ENCODE measurements at regions not wholly inside any gene's neighbourhood (a gene's known extent, or its start where the extent isn't known, plus 50 kb on each side); places are given as distances from the start of the nearest gene placed in this dataset.
"Not testable (repeated sequence)": the region's sequence is repeated elsewhere in the genome, so short reads cannot be mapped to it uniquely, and the experiment has no call there.

GRCh38 chr4:186981161-186981560 lies 257.5 kb upstream of the FAT1 start:
- no peaks in the 10 kb centered on the region for H3K27me3 ChIP-seq (replicated peaks in 2 of 5; ENCODE audit: control insufficient read depth in 4 of 5, insufficient read depth in 5 of 5, low read length in 4 of 5)
- H3K4me1 ChIP-seq (ENCODE audit: control extremely low read depth in 1 of 4, control insufficient read depth in 4 of 4, insufficient read depth in 4 of 4, low read length in 3 of 4), result no peaks in the 10 kb centered on the region
- peaks cover 0 to 2% (median 0%) of the 10 kb centered on the region in 5 experiments for H3K9me3 ChIP-seq (ENCODE audit: control extremely low read depth in 1 of 5, control insufficient read depth in 4 of 5, insufficient read depth in 2 of 5, low read depth in 1 of 5, low read length in 4 of 5)
- POLR2A ChIA-PET, result no interaction called here
- no peaks in the 10 kb centered on the region for H3K36me3 ChIP-seq (ENCODE audit: control insufficient read depth in 4 of 4, insufficient read depth in 4 of 4, low read length in 3 of 4)
- no CpG with 5 or more reads among the region's 2 CpGs for WGBS (ENCODE audit: insufficient coverage)
- CTCF ChIA-PET, result no interaction called here
- H3K27ac ChIP-seq (ENCODE audit: insufficient read depth in 1 of 2, low read depth in 1 of 2, low read length in 2 of 2, poor library complexity in 1 of 2, severe bottlenecking in 2 of 2), result no peak overlapping the region
- no peak for DNase-seq
- no peak overlapping the region for H3K4me3 ChIP-seq (ENCODE audit: control insufficient read depth in 1 of 7, extremely low read depth in 1 of 7, insufficient read depth in 4 of 7, low read depth in 2 of 7, low read length in 6 of 7)

DNA sequence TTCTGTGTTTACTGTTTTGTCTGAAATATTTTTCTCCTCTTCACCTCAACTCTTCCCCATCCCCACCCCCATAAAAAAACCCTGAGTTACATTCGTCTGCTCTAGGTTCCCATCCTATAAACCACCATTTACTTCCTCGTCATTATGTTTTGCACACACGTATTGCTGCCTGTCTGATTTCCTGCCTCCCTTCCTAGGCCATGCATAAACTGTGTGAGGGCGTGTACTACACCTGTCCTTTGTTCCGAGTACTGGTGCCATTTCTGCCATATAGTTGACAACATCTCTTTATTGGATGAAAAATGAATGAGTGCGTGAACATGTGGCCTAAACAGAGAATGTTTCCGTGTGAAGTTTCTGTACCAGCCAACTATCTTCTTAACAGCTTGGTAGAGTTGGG lies 258.5 kb upstream of the FAT1 start:
- no peak overlapping the region for H3K27ac ChIP-seq (ENCODE audit: insufficient read depth in 1 of 2, low read depth in 1 of 2, low read length in 2 of 2, poor library complexity in 1 of 2, severe bottlenecking in 2 of 2)
- no peaks in the 10 kb centered on the region for H3K27me3 ChIP-seq (replicated peaks in 2 of 5; ENCODE audit: control insufficient read depth in 4 of 5, insufficient read depth in 5 of 5, low read length in 4 of 5)
- no peaks in the 10 kb centered on the region for H3K4me1 ChIP-seq (ENCODE audit: control extremely low read depth in 1 of 4, control insufficient read depth in 4 of 4, insufficient read depth in 4 of 4, low read length in 3 of 4)
- WGBS (ENCODE audit: insufficient coverage), result 69% methylated on average over 7 of the region's 7 CpGs
- ChIA-PET POLR2A (no interaction called here), CTCF (no interaction called here)
- DNase-seq, result no peak
- no peaks in the 10 kb centered on the region for H3K36me3 ChIP-seq (ENCODE audit: control insufficient read depth in 4 of 4, insufficient read depth in 4 of 4, low read length in 3 of 4)
- H3K9me3 ChIP-seq (ENCODE audit: control extremely low read depth in 1 of 5, control insufficient read depth in 4 of 5, insufficient read depth in 2 of 5, low read depth in 1 of 5, low read length in 4 of 5), result peaks cover 0 to 2% (median 0%) of the 10 kb centered on the region in 5 experiments
- no peak overlapping the region for H3K4me3 ChIP-seq (ENCODE audit: control insufficient read depth in 1 of 7, extremely low read depth in 1 of 7, insufficient read depth in 4 of 7, low read depth in 2 of 7, low read length in 6 of 7)

- Histone ChIP-seq H3K36me3 (ENCODE audit: control insufficient read depth in 4 of 4, insufficient read depth in 4 of 4, low read length in 3 of 4) (no peaks in the 10 kb centered on the region), H3K27me3 (replicated peaks in 2 of 5; ENCODE audit: control insufficient read depth in 4 of 5, insufficient read depth in 5 of 5, low read length in 4 of 5) (no peaks in the 10 kb centered on the region), H3K4me1 (ENCODE audit: control extremely low read depth in 1 of 4, control insufficient read depth in 4 of 4, insufficient read depth in 4 of 4, low read length in 3 of 4) (no peaks in the 10 kb centered on the region), H3K27ac (ENCODE audit: insufficient read depth in 1 of 2, low read depth in 1 of 2, low read length in 2 of 2, poor library complexity in 1 of 2, severe bottlenecking in 2 of 2) (no peak overlapping the region), H3K4me3 (ENCODE audit: control insufficient read depth in 1 of 7, extremely low read depth in 1 of 7, insufficient read depth in 4 of 7, low read depth in 2 of 7, low read length in 6 of 7) (no peak overlapping the region), H3K9me3 (ENCODE audit: control extremely low read depth in 1 of 5, control insufficient read depth in 4 of 5, insufficient read depth in 2 of 5, low read depth in 1 of 5, low read length in 4 of 5) (peaks cover 0 to 2% (median 0%) of the 10 kb centered on the region in 5 experiments)
- POLR2A ChIA-PET, result no interaction called here
- WGBS (ENCODE audit: insufficient coverage), result 84% methylated on average over 6 of the region's 7 CpGs
- CTCF ChIA-PET, result no interaction called here
- DNase-seq, result no peak
Measured at GRCh38 chr4:186984105-186984644, 260.5 kb upstream of the FAT1 start.

DNA sequence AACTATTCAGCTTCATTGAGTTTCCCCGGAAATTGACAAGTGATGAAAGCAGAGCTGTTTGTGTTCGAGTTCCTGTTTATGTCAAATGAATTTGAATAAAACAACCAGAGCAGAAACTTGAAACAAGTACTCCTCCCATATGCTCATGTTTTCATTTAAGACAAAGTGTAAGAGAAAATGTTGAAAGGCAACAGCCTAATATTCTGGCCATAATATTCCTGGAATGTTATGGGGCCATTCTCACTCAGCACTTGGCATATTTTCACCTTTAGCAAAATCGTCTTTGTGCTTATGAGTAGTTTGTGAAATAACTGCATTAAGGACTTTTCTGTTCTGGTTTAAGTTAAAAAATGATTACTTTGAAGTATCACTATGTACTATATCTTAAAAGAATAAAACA lies 276.0 kb upstream of the FAT1 start:
- ChIA-PET CTCF (no interaction called here), POLR2A (no interaction called here)
- no peak overlapping the region for H3K27ac ChIP-seq (ENCODE audit: insufficient read depth in 1 of 2, low read depth in 1 of 2, low read length in 2 of 2, poor library complexity in 1 of 2, severe bottlenecking in 2 of 2)

DNA sequence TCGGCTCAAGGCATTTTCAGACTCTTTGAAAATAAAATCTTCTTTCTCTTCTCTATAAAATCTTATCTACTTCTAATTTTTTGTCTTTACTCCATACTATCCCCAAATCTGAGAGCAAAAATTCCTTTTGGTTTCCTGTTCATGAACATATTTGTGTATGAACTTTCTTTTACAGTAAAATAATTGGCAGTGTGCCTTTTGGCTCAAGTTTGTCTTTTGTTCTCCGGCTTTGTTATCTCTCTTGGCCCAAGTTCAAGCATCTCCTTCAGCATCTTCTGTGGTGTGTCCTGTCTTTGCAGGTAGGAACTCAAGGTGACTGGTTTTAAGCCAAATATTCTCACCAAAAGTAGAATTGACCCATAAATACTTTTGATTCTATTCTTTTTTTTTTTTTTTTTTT lies 276.6 kb upstream of the FAT1 start:
- no peaks in the 10 kb centered on the region for H3K36me3 ChIP-seq (ENCODE audit: control insufficient read depth in 4 of 4, insufficient read depth in 4 of 4, low read length in 3 of 4)
- 100% methylated on average over 2 of the region's 2 CpGs for WGBS (ENCODE audit: insufficient coverage)

More for the DNA sequence above, 276.0 kb upstream of the FAT1 start:
- no peak for DNase-seq
- H3K4me1 ChIP-seq (ENCODE audit: control extremely low read depth in 1 of 4, control insufficient read depth in 4 of 4, insufficient read depth in 4 of 4, low read length in 3 of 4), result no peaks in the 10 kb centered on the region
- H3K4me3 ChIP-seq (ENCODE audit: control insufficient read depth in 1 of 7, extremely low read depth in 1 of 7, insufficient read depth in 4 of 7, low read depth in 2 of 7, low read length in 6 of 7), result no peak overlapping the region
- WGBS (ENCODE audit: insufficient coverage), result no CpG with 5 or more reads among the region's 3 CpGs
- no peaks in the 10 kb centered on the region for H3K36me3 ChIP-seq (ENCODE audit: control insufficient read depth in 4 of 4, insufficient read depth in 4 of 4, low read length in 3 of 4)
- no peaks in the 10 kb centered on the region for H3K9me3 ChIP-seq (ENCODE audit: control extremely low read depth in 1 of 5, control insufficient read depth in 4 of 5, insufficient read depth in 2 of 5, low read depth in 1 of 5, low read length in 4 of 5)
- no peaks in the 10 kb centered on the region for H3K27me3 ChIP-seq (replicated peaks in 2 of 5; ENCODE audit: control insufficient read depth in 4 of 5, insufficient read depth in 5 of 5, low read length in 4 of 5)

GRCh38 chr4:187002133-187002532 lies 278.5 kb upstream of the FAT1 start:
- CTCF ChIA-PET; POLR2A ChIA-PET; H3K27ac ChIP-seq (ENCODE audit: insufficient read depth in 1 of 2, low read depth in 1 of 2, low read length in 2 of 2, poor library complexity in 1 of 2, severe bottlenecking in 2 of 2); H3K9me3 ChIP-seq (ENCODE audit: control extremely low read depth in 1 of 5, control insufficient read depth in 4 of 5, insufficient read depth in 2 of 5, low read depth in 1 of 5, low read length in 4 of 5); H3K27me3 ChIP-seq (replicated peaks in 2 of 5; ENCODE audit: control insufficient read depth in 4 of 5, insufficient read depth in 5 of 5, low read length in 4 of 5); H3K4me1 ChIP-seq (ENCODE audit: control extremely low read depth in 1 of 4, control insufficient read depth in 4 of 4, insufficient read depth in 4 of 4, low read length in 3 of 4); H3K36me3 ChIP-seq (ENCODE audit: control insufficient read depth in 4 of 4, insufficient read depth in 4 of 4, low read length in 3 of 4); DNase-seq; H3K4me3 ChIP-seq (ENCODE audit: control insufficient read depth in 1 of 7, extremely low read depth in 1 of 7, insufficient read depth in 4 of 7, low read depth in 2 of 7, low read length in 6 of 7): not testable (repeated sequence)
- WGBS (ENCODE audit: insufficient coverage), result 94% methylated on average over 6 of the region's 6 CpGs

More for the DNA sequence above, 276.6 kb upstream of the FAT1 start:
- POLR2A ChIA-PET, result no interaction called here
- Histone ChIP-seq H3K9me3 (ENCODE audit: control extremely low read depth in 1 of 5, control insufficient read depth in 4 of 5, insufficient read depth in 2 of 5, low read depth in 1 of 5, low read length in 4 of 5) (no peaks in the 10 kb centered on the region), H3K27me3 (replicated peaks in 2 of 5; ENCODE audit: control insufficient read depth in 4 of 5, insufficient read depth in 5 of 5, low read length in 4 of 5) (no peaks in the 10 kb centered on the region), H3K4me3 (ENCODE audit: control insufficient read depth in 1 of 7, extremely low read depth in 1 of 7, insufficient read depth in 4 of 7, low read depth in 2 of 7, low read length in 6 of 7) (no peak overlapping the region), H3K4me1 (ENCODE audit: control extremely low read depth in 1 of 4, control insufficient read depth in 4 of 4, insufficient read depth in 4 of 4, low read length in 3 of 4) (no peaks in the 10 kb centered on the region), H3K27ac (ENCODE audit: insufficient read depth in 1 of 2, low read depth in 1 of 2, low read length in 2 of 2, poor library complexity in 1 of 2, severe bottlenecking in 2 of 2) (no peak overlapping the region)
- CTCF ChIA-PET, result no interaction called here
- DNase-seq, result no peak

- no peaks in the 10 kb centered on the region for H3K4me1 ChIP-seq (ENCODE audit: control extremely low read depth in 1 of 4, control insufficient read depth in 4 of 4, insufficient read depth in 4 of 4, low read length in 3 of 4)
- H3K4me3 ChIP-seq (ENCODE audit: control insufficient read depth in 1 of 7, extremely low read depth in 1 of 7, insufficient read depth in 4 of 7, low read depth in 2 of 7, low read length in 6 of 7), result no peak overlapping the region
- DNase-seq, result no peak
- ChIA-PET POLR2A (no interaction called here), CTCF (no interaction called here)
- H3K9me3 ChIP-seq (ENCODE audit: control extremely low read depth in 1 of 5, control insufficient read depth in 4 of 5, insufficient read depth in 2 of 5, low read depth in 1 of 5, low read length in 4 of 5), result no peaks in the 10 kb centered on the region
- 83% methylated on average over 1 of the region's 2 CpGs for whole genome bisulfite sequencing (ENCODE audit: insufficient coverage)
- no peak overlapping the region for H3K27ac ChIP-seq (ENCODE audit: insufficient read depth in 1 of 2, low read depth in 1 of 2, low read length in 2 of 2, poor library complexity in 1 of 2, severe bottlenecking in 2 of 2)
- H3K27me3 ChIP-seq (replicated peaks in 2 of 5; ENCODE audit: control insufficient read depth in 4 of 5, insufficient read depth in 5 of 5, low read length in 4 of 5), result no peaks in the 10 kb centered on the region
- H3K36me3 ChIP-seq (ENCODE audit: control insufficient read depth in 4 of 4, insufficient read depth in 4 of 4, low read length in 3 of 4), result no peaks in the 10 kb centered on the region
Measured at GRCh38 chr4:187004628-187005027, 281.0 kb upstream of the FAT1 start.
